ENCODE measurements at regions not wholly inside any gene's neighbourhood (a gene's known extent, or its start where the extent isn't known, plus 50 kb on each side); places are given as distances from the start of the nearest gene placed in this dataset.

DNA sequence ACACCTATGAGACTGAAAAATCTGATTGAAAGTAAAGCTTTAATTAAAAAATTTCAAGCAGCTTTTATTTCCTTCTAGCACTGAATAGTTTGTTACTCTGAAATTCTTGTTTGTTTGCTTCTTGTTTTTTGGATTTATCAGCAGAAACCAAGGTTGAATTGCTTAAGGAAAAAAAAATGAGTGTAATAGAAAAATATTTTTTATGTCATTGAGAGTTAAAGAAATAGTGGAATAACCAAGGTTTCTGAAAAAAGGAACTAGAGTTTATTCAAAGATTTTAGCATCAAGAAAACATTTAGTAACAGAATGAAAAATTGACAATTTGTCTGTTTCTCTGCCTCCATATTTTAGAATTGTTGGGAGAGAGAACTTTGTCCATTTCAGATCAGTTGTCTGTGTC lies 1852.2 kb downstream of the PCDH7 start:
- no peak overlapping the region for H3K4me3 ChIP-seq
- H3K36me3 ChIP-seq: no peaks in the 10 kb centered on the region
- no peak overlapping the region for H3K27ac ChIP-seq
- intact Hi-C loops (cut with DNase I): no loop called here
- H3K27me3 ChIP-seq: no peaks in the 10 kb centered on the region
- no peaks in the 10 kb centered on the region for H3K9me3 ChIP-seq
- H3K4me1 ChIP-seq: no peaks in the 10 kb centered on the region
- DNase-seq: no peak
- TF ChIP-seq POLR2A (IDR thresholded peaks at IDR 0.05): no peak
- TF ChIP-seq, protein P1, sequence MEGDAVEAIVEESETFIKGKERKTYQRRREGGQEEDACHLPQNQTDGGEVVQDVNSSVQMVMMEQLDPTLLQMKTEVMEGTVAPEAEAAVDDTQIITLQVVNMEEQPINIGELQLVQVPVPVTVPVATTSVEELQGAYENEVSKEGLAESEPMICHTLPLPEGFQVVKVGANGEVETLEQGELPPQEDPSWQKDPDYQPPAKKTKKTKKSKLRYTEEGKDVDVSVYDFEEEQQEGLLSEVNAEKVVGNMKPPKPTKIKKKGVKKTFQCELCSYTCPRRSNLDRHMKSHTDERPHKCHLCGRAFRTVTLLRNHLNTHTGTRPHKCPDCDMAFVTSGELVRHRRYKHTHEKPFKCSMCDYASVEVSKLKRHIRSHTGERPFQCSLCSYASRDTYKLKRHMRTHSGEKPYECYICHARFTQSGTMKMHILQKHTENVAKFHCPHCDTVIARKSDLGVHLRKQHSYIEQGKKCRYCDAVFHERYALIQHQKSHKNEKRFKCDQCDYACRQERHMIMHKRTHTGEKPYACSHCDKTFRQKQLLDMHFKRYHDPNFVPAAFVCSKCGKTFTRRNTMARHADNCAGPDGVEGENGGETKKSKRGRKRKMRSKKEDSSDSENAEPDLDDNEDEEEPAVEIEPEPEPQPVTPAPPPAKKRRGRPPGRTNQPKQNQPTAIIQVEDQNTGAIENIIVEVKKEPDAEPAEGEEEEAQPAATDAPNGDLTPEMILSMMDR (IDR thresholded peaks at IDR 0.05): no peak
- no peak for ATAC-seq

DNA sequence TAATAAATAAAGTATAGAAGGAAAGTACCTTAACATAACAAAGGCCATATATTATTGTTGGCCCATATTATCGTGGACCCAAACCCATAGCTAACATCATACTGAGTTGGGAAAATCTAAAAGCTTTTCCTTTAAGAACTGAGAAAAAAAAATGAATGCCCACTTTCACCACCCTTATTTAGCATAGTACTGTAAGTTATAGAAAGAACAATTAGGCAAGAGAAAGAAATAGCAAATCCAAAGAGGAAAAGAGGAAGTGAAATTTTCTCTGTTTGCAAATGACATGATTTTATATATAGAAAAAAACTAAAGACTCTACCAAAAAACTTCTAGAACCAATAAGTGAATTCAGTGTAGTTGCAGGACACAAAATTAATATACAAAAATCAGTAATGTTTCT lies 1854.6 kb downstream of the PCDH7 start:
- no peak overlapping the region for H3K4me3 ChIP-seq
- intact Hi-C loops (cut with DNase I): no loop called here
- H3K27me3 ChIP-seq: no peaks in the 10 kb centered on the region
- no peak for TF ChIP-seq POLR2A (IDR thresholded peaks at IDR 0.05)
- TF ChIP-seq, protein P1 (IDR thresholded peaks at IDR 0.05): no peak
- H3K4me1 ChIP-seq: no peaks in the 10 kb centered on the region
- DNase-seq: no peak
- ATAC-seq: no peak
- no peaks in the 10 kb centered on the region for H3K9me3 ChIP-seq
- no peaks in the 10 kb centered on the region for H3K36me3 ChIP-seq
- no peak overlapping the region for H3K27ac ChIP-seq
- 67% methylated on average over 1 of the region's 1 CpG for WGBS (ENCODE audit: insufficient coverage, low coverage, low lambda C conversion rate, missing lambda C conversion rate)

DNA sequence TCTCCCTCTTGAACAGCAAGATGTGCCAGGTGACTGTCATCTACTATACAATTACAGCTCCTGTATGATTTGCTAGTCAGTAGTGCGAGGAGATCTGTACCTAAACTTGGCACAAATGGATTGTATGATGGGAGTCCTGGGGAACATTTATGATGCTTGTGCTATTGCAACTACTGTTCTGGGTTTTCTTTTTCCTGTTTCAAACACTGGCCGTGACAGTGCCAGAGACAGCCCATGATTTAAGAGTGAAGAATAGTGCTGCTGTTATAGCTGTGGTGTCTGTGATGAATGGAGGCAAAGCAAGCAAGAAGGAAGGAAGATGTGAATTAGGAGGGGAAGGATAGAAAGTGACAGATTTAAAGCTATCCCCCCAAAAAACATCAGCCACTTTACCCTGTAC lies 1868.9 kb downstream of the PCDH7 start:
- WGBS (ENCODE audit: insufficient coverage, low coverage, low lambda C conversion rate, missing lambda C conversion rate): 47% methylated on average over 2 of the region's 2 CpGs
- DNase-seq (no peak), ATAC-seq (no peak)

DNA sequence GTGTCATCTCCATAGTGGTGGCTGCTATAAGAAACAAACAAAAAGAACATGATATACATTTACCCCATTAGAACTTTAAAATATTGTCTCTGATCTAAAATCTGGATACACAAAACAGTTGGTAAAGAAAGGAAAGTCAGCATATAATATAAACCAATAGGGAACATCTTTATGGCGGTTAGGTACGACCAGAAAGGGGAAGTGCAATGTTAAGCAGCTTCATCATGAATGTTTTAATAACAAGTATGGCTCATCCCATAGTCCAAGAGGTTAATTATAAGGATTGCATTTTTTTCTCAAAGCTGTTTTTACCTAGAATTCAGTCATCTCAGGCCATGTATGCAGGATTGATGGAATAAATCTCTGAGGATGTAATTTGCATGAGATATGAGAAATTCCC lies 1869.7 kb downstream of the PCDH7 start:
- 67% methylated on average over 2 of the region's 2 CpGs for WGBS (ENCODE audit: insufficient coverage, low coverage, low lambda C conversion rate, missing lambda C conversion rate)
- no peak overlapping the region for H3K4me3 ChIP-seq
- TF ChIP-seq POLR2A (IDR thresholded peaks at IDR 0.05): no peak
- TF ChIP-seq, protein P1 (IDR thresholded peaks at IDR 0.05): no peak
- no peaks in the 10 kb centered on the region for H3K27me3 ChIP-seq
- DNase-seq (no peak), ATAC-seq (no peak)
- no peaks in the 10 kb centered on the region for H3K4me1 ChIP-seq
- H3K36me3 ChIP-seq: no peaks in the 10 kb centered on the region
- H3K27ac ChIP-seq: no peak overlapping the region
- no peaks in the 10 kb centered on the region for H3K9me3 ChIP-seq
- intact Hi-C loops (cut with DNase I): no loop called here

More for the DNA sequence above, 1868.9 kb downstream of the PCDH7 start:
- no peak for TF ChIP-seq POLR2A (IDR thresholded peaks at IDR 0.05)
- TF ChIP-seq, protein P1 (IDR thresholded peaks at IDR 0.05): no peak
- Histone ChIP-seq H3K4me1 (no peaks in the 10 kb centered on the region), H3K36me3 (no peaks in the 10 kb centered on the region), H3K4me3 (no peak overlapping the region), H3K27ac (no peak overlapping the region), H3K9me3 (no peaks in the 10 kb centered on the region), H3K27me3 (no peaks in the 10 kb centered on the region)
- intact Hi-C loops (cut with DNase I): no loop called here

DNA sequence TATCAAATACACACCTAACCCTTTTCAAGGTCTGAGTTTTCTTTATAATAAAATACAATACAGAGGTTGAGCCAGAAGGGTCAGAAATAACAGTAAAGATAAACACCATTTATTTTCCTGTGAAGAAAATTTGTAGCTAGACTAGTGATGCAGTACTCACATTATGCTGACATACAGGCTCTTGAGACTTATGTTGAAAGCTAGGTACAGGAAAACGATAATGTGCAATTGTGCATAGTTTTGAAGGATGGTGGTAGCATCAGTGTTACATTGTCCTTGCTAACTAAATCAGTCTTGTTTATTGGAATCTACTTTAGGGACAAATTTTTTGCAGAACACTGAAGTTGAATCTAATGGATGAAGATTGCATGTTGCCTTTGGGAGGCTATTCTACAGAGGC lies 1877.2 kb downstream of the PCDH7 start:
- no peak for TF ChIP-seq POLR2A (IDR thresholded peaks at IDR 0.05)
- TF ChIP-seq, protein P1 (IDR thresholded peaks at IDR 0.05): no peak
- H3K27me3 ChIP-seq: no peaks in the 10 kb centered on the region
- no peak for ATAC-seq
- no peaks in the 10 kb centered on the region for H3K4me1 ChIP-seq
- H3K27ac ChIP-seq: no peak overlapping the region
- no peak for DNase-seq
- intact Hi-C loops (cut with DNase I): no loop called here
- no peak overlapping the region for H3K4me3 ChIP-seq
- H3K36me3 ChIP-seq: no peaks in the 10 kb centered on the region
- 33% methylated on average over 1 of the region's 1 CpG for WGBS (ENCODE audit: insufficient coverage, low coverage, low lambda C conversion rate, missing lambda C conversion rate)
- H3K9me3 ChIP-seq: no peaks in the 10 kb centered on the region

Data from right lobe of liver (tissue), 6 donors.